ENCODE measurements at regions not wholly inside any gene's neighbourhood (a gene's known extent, or its start where the extent isn't known, plus 50 kb on each side); places are given as distances from the start of the nearest gene placed in this dataset.

DNA sequence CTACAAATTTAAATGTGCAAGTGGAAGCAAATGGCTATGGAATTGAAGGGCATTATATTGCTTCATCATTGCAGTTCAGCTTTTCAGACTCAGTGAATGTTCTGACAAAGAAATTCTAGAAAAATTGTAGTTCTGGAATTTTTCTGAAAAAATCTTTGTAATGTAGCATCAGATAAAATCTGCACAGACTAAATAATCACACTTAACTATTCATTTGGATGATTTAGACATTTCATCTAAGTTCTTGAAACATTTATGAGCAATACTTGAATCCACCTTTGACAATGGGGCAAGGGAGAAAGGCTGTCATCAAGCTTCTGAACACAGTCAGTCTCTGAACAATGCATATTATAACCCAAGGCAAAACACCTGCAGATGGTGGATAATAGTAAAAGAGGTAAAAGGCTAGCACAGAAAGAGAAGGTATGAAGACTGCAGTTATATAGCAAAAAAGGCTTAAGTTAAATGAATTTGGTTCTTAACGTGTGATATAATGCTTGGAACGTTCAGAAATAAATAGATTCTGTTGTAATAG, 1352.0 kb upstream of the NUDT12 start:
- Histone ChIP-seq H3K27me3 (ENCODE audit: control insufficient read depth in 4 of 4, insufficient read depth in 4 of 4, low read length in 3 of 4) (no peaks in the 10 kb centered on the region), H3K36me3 (ENCODE audit: control insufficient read depth in 4 of 4, insufficient read depth in 3 of 4, low read depth in 1 of 4, low read length in 3 of 4) (no peaks in the 10 kb centered on the region), H3K4me3 (ENCODE audit: low read depth in 1 of 3, low read length in 3 of 3) (no peak overlapping the region), H3K27ac (ENCODE audit: low read depth in 1 of 2, low read length in 2 of 2) (no peak overlapping the region), H3K9ac (ENCODE audit: low read depth in 1 of 2, low read length in 2 of 2) (no peak overlapping the region), H3K9me3 (ENCODE audit: control insufficient read depth in 4 of 4, low read length in 3 of 4) (no peaks in the 10 kb centered on the region), H3K4me1 (ENCODE audit: control insufficient read depth in 4 of 4, insufficient read depth in 4 of 4, low read length in 3 of 4) (no peaks in the 10 kb centered on the region)
- no peak for DNase-seq (ENCODE audit: low spot score)
- WGBS, result 79% methylated on average over 2 of the region's 2 CpGs
- TF ChIP-seq FOXA1 (IDR thresholded peaks at IDR 0.05) (no peak), RXRA (IDR thresholded peaks at IDR 0.05) (no peak), GABPA (IDR thresholded peaks at IDR 0.05 in 1 of 2, conservative IDR thresholded peaks at IDR 0.05 in 1 of 2) (no peak), NR2F2 (IDR thresholded peaks at IDR 0.05) (no peak), YY1 (IDR thresholded peaks at IDR 0.05) (no peak), EGR1 (IDR thresholded peaks at IDR 0.05; ENCODE audit: low read depth in 2 of 2) (no peak)
- TF ChIP-seq, protein P1, sequence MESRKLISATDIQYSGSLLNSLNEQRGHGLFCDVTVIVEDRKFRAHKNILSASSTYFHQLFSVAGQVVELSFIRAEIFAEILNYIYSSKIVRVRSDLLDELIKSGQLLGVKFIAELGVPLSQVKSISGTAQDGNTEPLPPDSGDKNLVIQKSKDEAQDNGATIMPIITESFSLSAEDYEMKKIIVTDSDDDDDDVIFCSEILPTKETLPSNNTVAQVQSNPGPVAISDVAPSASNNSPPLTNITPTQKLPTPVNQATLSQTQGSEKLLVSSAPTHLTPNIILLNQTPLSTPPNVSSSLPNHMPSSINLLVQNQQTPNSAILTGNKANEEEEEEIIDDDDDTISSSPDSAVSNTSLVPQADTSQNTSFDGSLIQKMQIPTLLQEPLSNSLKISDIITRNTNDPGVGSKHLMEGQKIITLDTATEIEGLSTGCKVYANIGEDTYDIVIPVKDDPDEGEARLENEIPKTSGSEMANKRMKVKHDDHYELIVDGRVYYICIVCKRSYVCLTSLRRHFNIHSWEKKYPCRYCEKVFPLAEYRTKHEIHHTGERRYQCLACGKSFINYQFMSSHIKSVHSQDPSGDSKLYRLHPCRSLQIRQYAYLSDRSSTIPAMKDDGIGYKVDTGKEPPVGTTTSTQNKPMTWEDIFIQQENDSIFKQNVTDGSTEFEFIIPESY (IDR thresholded peaks at IDR 0.05), result no peak
- TF ChIP-seq, protein P2, sequence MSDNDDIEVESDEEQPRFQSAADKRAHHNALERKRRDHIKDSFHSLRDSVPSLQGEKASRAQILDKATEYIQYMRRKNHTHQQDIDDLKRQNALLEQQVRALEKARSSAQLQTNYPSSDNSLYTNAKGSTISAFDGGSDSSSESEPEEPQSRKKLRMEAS (IDR thresholded peaks at IDR 0.05), result no peak

DNA sequence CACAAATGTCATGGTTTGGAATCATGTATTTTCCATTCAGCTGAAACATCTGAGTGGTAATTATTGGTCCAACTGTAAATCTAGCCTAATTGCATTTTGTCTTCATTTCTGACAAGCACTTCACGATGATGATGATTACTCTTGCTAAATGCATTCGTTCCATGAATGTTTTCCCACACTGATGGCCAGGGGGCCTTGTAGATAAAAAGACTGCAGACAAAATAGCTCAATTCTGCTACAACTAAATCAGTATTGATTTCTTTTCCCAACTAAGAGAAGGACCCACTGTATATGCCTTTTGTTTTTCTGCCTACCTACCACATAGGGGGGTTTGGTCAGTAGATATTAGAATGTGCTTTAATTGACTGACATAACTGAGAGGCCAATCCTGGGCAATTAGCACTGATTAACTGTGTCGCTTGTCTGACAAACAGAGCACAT, 1351.3 kb upstream of the NUDT12 start:
- H3K36me3 ChIP-seq (ENCODE audit: control insufficient read depth in 4 of 4, insufficient read depth in 3 of 4, low read depth in 1 of 4, low read length in 3 of 4), result no peaks in the 10 kb centered on the region
- TF ChIP-seq, protein P3, sequence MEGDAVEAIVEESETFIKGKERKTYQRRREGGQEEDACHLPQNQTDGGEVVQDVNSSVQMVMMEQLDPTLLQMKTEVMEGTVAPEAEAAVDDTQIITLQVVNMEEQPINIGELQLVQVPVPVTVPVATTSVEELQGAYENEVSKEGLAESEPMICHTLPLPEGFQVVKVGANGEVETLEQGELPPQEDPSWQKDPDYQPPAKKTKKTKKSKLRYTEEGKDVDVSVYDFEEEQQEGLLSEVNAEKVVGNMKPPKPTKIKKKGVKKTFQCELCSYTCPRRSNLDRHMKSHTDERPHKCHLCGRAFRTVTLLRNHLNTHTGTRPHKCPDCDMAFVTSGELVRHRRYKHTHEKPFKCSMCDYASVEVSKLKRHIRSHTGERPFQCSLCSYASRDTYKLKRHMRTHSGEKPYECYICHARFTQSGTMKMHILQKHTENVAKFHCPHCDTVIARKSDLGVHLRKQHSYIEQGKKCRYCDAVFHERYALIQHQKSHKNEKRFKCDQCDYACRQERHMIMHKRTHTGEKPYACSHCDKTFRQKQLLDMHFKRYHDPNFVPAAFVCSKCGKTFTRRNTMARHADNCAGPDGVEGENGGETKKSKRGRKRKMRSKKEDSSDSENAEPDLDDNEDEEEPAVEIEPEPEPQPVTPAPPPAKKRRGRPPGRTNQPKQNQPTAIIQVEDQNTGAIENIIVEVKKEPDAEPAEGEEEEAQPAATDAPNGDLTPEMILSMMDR (IDR thresholded peaks at IDR 0.05; ENCODE audit: low read depth, low read length, missing input control), result no peak
- TF ChIP-seq HNF4G (IDR thresholded peaks at IDR 0.05) (no peak), GABPA (IDR thresholded peaks at IDR 0.05 in 1 of 2, conservative IDR thresholded peaks at IDR 0.05 in 1 of 2) (no peak), RAD21 (IDR thresholded peaks at IDR 0.05) (no peak), FOXA2 (IDR thresholded peaks at IDR 0.05) (no peak), JUND (IDR thresholded peaks at IDR 0.05) (no peak), FOXA1 (IDR thresholded peaks at IDR 0.05) (no peak), TAF1 (conservative IDR thresholded peaks at IDR 0.05) (no peak), HNF4A (conservative IDR thresholded peaks at IDR 0.05) (no peak), EGR1 (IDR thresholded peaks at IDR 0.05; ENCODE audit: low read depth in 2 of 2) (no peak), NR2F2 (IDR thresholded peaks at IDR 0.05) (no peak), SP1 (IDR thresholded peaks at IDR 0.05) (no peak)
- TF ChIP-seq, protein P4, sequence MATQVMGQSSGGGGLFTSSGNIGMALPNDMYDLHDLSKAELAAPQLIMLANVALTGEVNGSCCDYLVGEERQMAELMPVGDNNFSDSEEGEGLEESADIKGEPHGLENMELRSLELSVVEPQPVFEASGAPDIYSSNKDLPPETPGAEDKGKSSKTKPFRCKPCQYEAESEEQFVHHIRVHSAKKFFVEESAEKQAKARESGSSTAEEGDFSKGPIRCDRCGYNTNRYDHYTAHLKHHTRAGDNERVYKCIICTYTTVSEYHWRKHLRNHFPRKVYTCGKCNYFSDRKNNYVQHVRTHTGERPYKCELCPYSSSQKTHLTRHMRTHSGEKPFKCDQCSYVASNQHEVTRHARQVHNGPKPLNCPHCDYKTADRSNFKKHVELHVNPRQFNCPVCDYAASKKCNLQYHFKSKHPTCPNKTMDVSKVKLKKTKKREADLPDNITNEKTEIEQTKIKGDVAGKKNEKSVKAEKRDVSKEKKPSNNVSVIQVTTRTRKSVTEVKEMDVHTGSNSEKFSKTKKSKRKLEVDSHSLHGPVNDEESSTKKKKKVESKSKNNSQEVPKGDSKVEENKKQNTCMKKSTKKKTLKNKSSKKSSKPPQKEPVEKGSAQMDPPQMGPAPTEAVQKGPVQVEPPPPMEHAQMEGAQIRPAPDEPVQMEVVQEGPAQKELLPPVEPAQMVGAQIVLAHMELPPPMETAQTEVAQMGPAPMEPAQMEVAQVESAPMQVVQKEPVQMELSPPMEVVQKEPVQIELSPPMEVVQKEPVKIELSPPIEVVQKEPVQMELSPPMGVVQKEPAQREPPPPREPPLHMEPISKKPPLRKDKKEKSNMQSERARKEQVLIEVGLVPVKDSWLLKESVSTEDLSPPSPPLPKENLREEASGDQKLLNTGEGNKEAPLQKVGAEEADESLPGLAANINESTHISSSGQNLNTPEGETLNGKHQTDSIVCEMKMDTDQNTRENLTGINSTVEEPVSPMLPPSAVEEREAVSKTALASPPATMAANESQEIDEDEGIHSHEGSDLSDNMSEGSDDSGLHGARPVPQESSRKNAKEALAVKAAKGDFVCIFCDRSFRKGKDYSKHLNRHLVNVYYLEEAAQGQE (IDR thresholded peaks at IDR 0.05), result no peak
- TF ChIP-seq, protein P5, sequence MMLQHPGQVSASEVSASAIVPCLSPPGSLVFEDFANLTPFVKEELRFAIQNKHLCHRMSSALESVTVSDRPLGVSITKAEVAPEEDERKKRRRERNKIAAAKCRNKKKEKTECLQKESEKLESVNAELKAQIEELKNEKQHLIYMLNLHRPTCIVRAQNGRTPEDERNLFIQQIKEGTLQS (IDR thresholded peaks at IDR 0.05), result no peak
- TF ChIP-seq, protein P2 (IDR thresholded peaks at IDR 0.05), result no peak
- H3K9ac ChIP-seq (ENCODE audit: low read depth in 1 of 2, low read length in 2 of 2), result no peak overlapping the region
- no peak overlapping the region for H3K27ac ChIP-seq (ENCODE audit: low read depth in 1 of 2, low read length in 2 of 2)
- DNase-seq (ENCODE audit: low spot score), result no peak
- H3K4me3 ChIP-seq (ENCODE audit: low read depth in 1 of 3, low read length in 3 of 3), result no peak overlapping the region
- no peaks in the 10 kb centered on the region for H3K4me1 ChIP-seq (ENCODE audit: control insufficient read depth in 4 of 4, insufficient read depth in 4 of 4, low read length in 3 of 4)
- WGBS, result 76% methylated on average over 3 of the region's 3 CpGs
- no peaks in the 10 kb centered on the region for H3K9me3 ChIP-seq (ENCODE audit: control insufficient read depth in 4 of 4, low read length in 3 of 4)
- no peaks in the 10 kb centered on the region for H3K27me3 ChIP-seq (ENCODE audit: control insufficient read depth in 4 of 4, insufficient read depth in 4 of 4, low read length in 3 of 4)

Measured in liver (tissue), 8 donors.